B cell (primary cell): ENCODE measurements at regions not wholly inside any gene's neighbourhood (a gene's known extent, or its start where the extent isn't known, plus 50 kb on each side); places are given as distances from the start of the nearest gene placed in this dataset.

Experiments used
- ATAC-seq: fragments of 200-7000 bp; cut with Tn5 transposase; one replicate; pipeline ENCODE4 v1.10.0; 2021; ENCODE audit warnings: low read depth, mild to moderate bottlenecking, moderate number of reproducible peaks, moderate library complexity
- CTCF ChIA-PET: fragments of 350-600 bp; sonication (Branson Sonifier 250); formaldehyde crosslinking; loops from one replicate; lab custom pipeline; 2021; ENCODE audit warnings: antibody characterized with exemption, inconsistent platforms; lab: Charles Lee
- POLR2A ChIA-PET: fragments of 350-600 bp; sonication (Branson Sonifier 250); formaldehyde crosslinking; loops from one replicate; lab custom pipeline; 2021; ENCODE audit warnings: antibody characterized with exemption; lab: Charles Lee
- DNase-seq: peaks from one replicate; pipeline ENCODE4 v3.0.0; 2013
- H2AFZ ChIP-seq: 2 replicates; pipeline ENCODE4 v1.6.1; 2012; ENCODE audit warnings: mild to moderate bottlenecking, low read depth, low read length; ENCODE audit not compliant: insufficient read depth, poor library complexity, severe bottlenecking
- H3K27ac ChIP-seq, 2 donors: 1 replicate in 1 of 2; 2 replicates in 1 of 2; pipeline ENCODE4 v1.5.1; 2012 to 2013; ENCODE audit warnings: low read length in 2 of 2, mild to moderate bottlenecking in 2 of 2, moderate library complexity in 1 of 2
- H3K27me3 ChIP-seq, 4 experiments: fragments of 200-600 bp in 1 of 4; sonication (generic) in 1 of 4; replicated peaks in 1 of 4; 1 replicate in 2 of 4; 2 replicates in 2 of 4; pipeline versions ENCODE4 v1.6.1 to v1.7.0; 2013 to 2016; ENCODE audit warnings: low read length in 3 of 4, mild to moderate bottlenecking in 2 of 4, mixed read lengths in 1 of 4, moderate library complexity in 1 of 4; ENCODE audit not compliant: insufficient read depth in 4 of 4, control insufficient read depth in 3 of 4; ENCODE audit errors: control extremely low read depth in 1 of 4
- H3K36me3 ChIP-seq, 2 experiments: replicated peaks in 1 of 2; 1 replicate in 1 of 2; 2 replicates in 1 of 2; pipeline versions ENCODE4 v1.6.1 to v1.7.1; 2013; ENCODE audit warnings: low read length in 1 of 2; ENCODE audit not compliant: insufficient read depth in 2 of 2, control insufficient read depth in 1 of 2; ENCODE audit errors: control extremely low read depth in 1 of 2, extremely low read depth in 1 of 2
- H3K4me1 ChIP-seq, 2 donors: fragments of 200-600 bp in 1 of 2; sonication (generic) in 1 of 2; 1 replicate in 1 of 2; 2 replicates in 1 of 2; pipeline versions ENCODE4 v1.5.1 to v1.6.1; 2013 to 2017; ENCODE audit warnings: low read length in 2 of 2; ENCODE audit not compliant: control insufficient read depth in 2 of 2, insufficient read depth in 2 of 2
- H3K4me2 ChIP-seq: replicated peaks from 2 replicates; pipeline ENCODE3; 2012; ENCODE audit warnings: mild to moderate bottlenecking, low read depth, low read length; ENCODE audit not compliant: poor library complexity, severe bottlenecking
- H3K4me3 ChIP-seq, 5 experiments: fragments of 200-600 bp in 1 of 5; sonication (generic) in 1 of 5; 1 replicate in 3 of 5; 2 replicates in 2 of 5; pipeline versions ENCODE4 v1.5.1 to v1.7.0; 2011 to 2016; ENCODE audit warnings: low read length in 4 of 5, mild to moderate bottlenecking in 4 of 5, low read depth in 2 of 5, control low read depth in 1 of 5, moderate library complexity in 1 of 5; ENCODE audit not compliant: insufficient read depth in 1 of 5; ENCODE audit errors: control extremely low read depth in 1 of 5, extremely low read depth in 1 of 5
- H3K79me2 ChIP-seq: fragments of 200-600 bp; sonication (generic); one replicate; pipeline ENCODE4 v1.6.0; 2016; ENCODE audit warnings: low read length; ENCODE audit not compliant: control insufficient read depth, insufficient read depth
- H3K9ac ChIP-seq: fragments of 200-600 bp; sonication (generic); 2 replicates; pipeline ENCODE4 v1.6.1; 2017; ENCODE audit warnings: mild to moderate bottlenecking, low read length, moderate library complexity
- H3K9me3 ChIP-seq, 3 donors: one replicate each; pipeline versions ENCODE4 v1.6.1 to v1.7.1; 2013; ENCODE audit warnings: low read length in 2 of 3; ENCODE audit not compliant: control insufficient read depth in 2 of 3, insufficient read depth in 1 of 3; ENCODE audit errors: control extremely low read depth in 1 of 3
- H4K20me1 ChIP-seq: 2 replicates; pipeline ENCODE4 v1.6.0; 2012; ENCODE audit warnings: mild to moderate bottlenecking, low read length; ENCODE audit not compliant: insufficient read depth, control insufficient read depth, poor library complexity, severe bottlenecking
- H3K27ac Mint-ChIP-seq: one replicate; pipeline ENCODE4 v1.8.0; 2021; ENCODE audit warnings: mixed read lengths
- H3K27me3 Mint-ChIP-seq: one replicate; pipeline ENCODE4 v1.8.0; 2021; ENCODE audit warnings: mixed read lengths
- H3K4me1 Mint-ChIP-seq: one replicate; pipeline ENCODE4 v1.8.0; 2021; ENCODE audit warnings: mixed read lengths
- H3K4me3 Mint-ChIP-seq: one replicate; pipeline ENCODE4 v1.8.0; 2021; ENCODE audit warnings: mixed read lengths
- H3K9me3 Mint-ChIP-seq: one replicate; pipeline ENCODE4 v1.8.0; 2022; ENCODE audit warnings: mixed read lengths; ENCODE audit not compliant: insufficient read depth
- EZH2 ChIP-seq: IDR thresholded peaks from 2 replicates; pipeline ENCODE4 v1.6.1; 2012; ENCODE audit warnings: borderline replicate concordance, low read depth, mild to moderate bottlenecking, moderate library complexity, low read length; ENCODE audit not compliant: insufficient read depth, poor library complexity, severe bottlenecking
- WGBS: methylation state at CpG from one replicate; pipeline ENCODE4 v1.1.5; 2013; ENCODE audit warnings: missing lambda C conversion rate; ENCODE audit not compliant: insufficient coverage; 5-methylcytosine and 5-hydroxymethylcytosine counted together
- intact Hi-C: fragments of 100-400 bp; cut with micrococcal nuclease; formaldehyde crosslinking; loops from one replicate; pipeline ENCODE4 v1.10.0; 2022
- TF ChIP-seq, protein P1 (sequence below): fragments of 200-600 bp; IDR thresholded peaks from one replicate; pipeline ENCODE4 v1.8.0; 2022; ENCODE audit warnings: antibody characterized with exemption, mild to moderate bottlenecking

- intact Hi-C loops, result no loop called here
- no peaks in the 10 kb centered on the region for H3K79me2 ChIP-seq
- H4K20me1 ChIP-seq, result no peaks in the 10 kb centered on the region
- no peak overlapping the region for H3K27ac ChIP-seq
- Mint-ChIP-seq H3K4me1 (peaks cover 17% of the 10 kb centered on the region), H3K4me3 (no peak overlapping the region), H3K27me3 (peaks cover 4% of the 10 kb centered on the region), H3K9me3 (no peaks in the 10 kb centered on the region), H3K27ac (no peak overlapping the region)
- H3K27me3 ChIP-seq, result peaks cover 0 to 1% (median 0%) of the 10 kb centered on the region in 4 experiments
- H3K4me2 ChIP-seq, result no peak overlapping the region
- ChIA-PET CTCF (no interaction called here), POLR2A (no interaction called here)
- TF ChIP-seq EZH2, result no peak
- TF ChIP-seq, protein P1, sequence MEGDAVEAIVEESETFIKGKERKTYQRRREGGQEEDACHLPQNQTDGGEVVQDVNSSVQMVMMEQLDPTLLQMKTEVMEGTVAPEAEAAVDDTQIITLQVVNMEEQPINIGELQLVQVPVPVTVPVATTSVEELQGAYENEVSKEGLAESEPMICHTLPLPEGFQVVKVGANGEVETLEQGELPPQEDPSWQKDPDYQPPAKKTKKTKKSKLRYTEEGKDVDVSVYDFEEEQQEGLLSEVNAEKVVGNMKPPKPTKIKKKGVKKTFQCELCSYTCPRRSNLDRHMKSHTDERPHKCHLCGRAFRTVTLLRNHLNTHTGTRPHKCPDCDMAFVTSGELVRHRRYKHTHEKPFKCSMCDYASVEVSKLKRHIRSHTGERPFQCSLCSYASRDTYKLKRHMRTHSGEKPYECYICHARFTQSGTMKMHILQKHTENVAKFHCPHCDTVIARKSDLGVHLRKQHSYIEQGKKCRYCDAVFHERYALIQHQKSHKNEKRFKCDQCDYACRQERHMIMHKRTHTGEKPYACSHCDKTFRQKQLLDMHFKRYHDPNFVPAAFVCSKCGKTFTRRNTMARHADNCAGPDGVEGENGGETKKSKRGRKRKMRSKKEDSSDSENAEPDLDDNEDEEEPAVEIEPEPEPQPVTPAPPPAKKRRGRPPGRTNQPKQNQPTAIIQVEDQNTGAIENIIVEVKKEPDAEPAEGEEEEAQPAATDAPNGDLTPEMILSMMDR, result no peak
- peaks cover 6 to 11% of the 10 kb centered on the region in 2 donors for H3K4me1 ChIP-seq
- DNase-seq (no peak), ATAC-seq (no peak)
- no peak overlapping the region for H3K4me3 ChIP-seq
- peaks cover 0 to 4% (median 0%) of the 10 kb centered on the region in 3 donors for H3K9me3 ChIP-seq
- no peaks in the 10 kb centered on the region for H3K36me3 ChIP-seq
- no peak overlapping the region for H2AFZ ChIP-seq
- H3K9ac ChIP-seq, result no peak overlapping the region
- 94% methylated on average over 2 of the region's 3 CpGs for WGBS
Observed at GRCh38 chr3:72547183-72547582, 301.1 kb downstream of the SHQ1 start.

- Histone ChIP-seq H3K27me3 (peaks cover 0 to 3% (median 0%) of the 10 kb centered on the region in 4 experiments), H3K4me2 (no peak overlapping the region), H4K20me1 (no peaks in the 10 kb centered on the region), H3K4me1 (no peaks in the 10 kb centered on the region), H3K9ac (no peak overlapping the region), H3K4me3 (no peak overlapping the region), H3K27ac (no peak overlapping the region), H3K36me3 (no peaks in the 10 kb centered on the region), H3K79me2 (no peaks in the 10 kb centered on the region), H2AFZ (no peak overlapping the region), H3K9me3 (peaks cover 0 to 8% (median 5%) of the 10 kb centered on the region in 3 donors)
- ChIA-PET CTCF (no interaction called here), POLR2A (no interaction called here)
- intact Hi-C loops, result no loop called here
- ATAC-seq, result no peak
- no peak for TF ChIP-seq EZH2
- TF ChIP-seq, protein P1, result no peak
- H3K4me1 Mint-ChIP-seq, result peaks cover 4% of the 10 kb centered on the region
- WGBS, result no CpG with 5 or more reads among the region's 4 CpGs
- H3K27ac Mint-ChIP-seq, result no peak overlapping the region
- no peak for DNase-seq
- no peaks in the 10 kb centered on the region for H3K9me3 Mint-ChIP-seq
- H3K4me3 Mint-ChIP-seq, result no peak overlapping the region
- H3K27me3 Mint-ChIP-seq, result peaks cover 4% of the 10 kb centered on the region
Observed at GRCh38 chr3:72544239-72544638, 304.0 kb downstream of the SHQ1 start.
